ENCODE measurements at regions not wholly inside any gene's neighbourhood (a gene's known extent, or its start where the extent isn't known, plus 50 kb on each side); places are given as distances from the start of the nearest gene placed in this dataset.

DNA sequence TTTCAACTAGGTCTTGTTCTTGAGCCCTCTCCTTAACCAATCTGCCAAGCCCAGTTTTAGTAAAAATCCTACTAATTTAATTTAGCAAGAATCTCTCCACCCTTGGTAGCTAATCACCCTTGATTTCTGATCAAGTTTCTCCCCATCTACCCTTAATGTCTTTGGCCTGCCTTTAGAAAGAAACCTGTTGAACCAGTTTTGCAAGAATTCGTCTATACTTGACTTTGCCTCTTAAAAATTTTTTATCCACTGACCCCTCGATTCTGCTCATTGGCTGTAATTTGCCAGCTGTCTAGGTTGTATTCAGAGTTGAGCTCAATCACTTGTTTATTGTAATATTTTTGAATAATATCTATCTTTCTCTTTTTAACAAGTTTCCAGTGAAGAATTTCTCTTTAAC is 1138.5 kb downstream of the CDH11 start:
- BruUV-seq (replicated peaks), result no TSS peak
- no peak overlapping the region for H3K27ac ChIP-seq (ENCODE audit: control insufficient read depth, insufficient read depth)
- in situ Hi-C loops (cut with MboI) (no loop called here), intact Hi-C loops (cut with micrococcal nuclease; ENCODE audit: unreplicated experiment) (no loop called here)
- H3K4me3 ChIP-seq, result no peak overlapping the region
- ChIA-PET SMC1A (ENCODE audit: uncharacterized antibody, unreplicated experiment) (no interaction called here), RAD21 (ENCODE audit: unreplicated experiment) (no interaction called here), POLR2A (no interaction called here), CTCF (interaction anchor here (0.8 kb wide), 1 partner anchor 16 kb away, joined by 3 read pairs; no protein-coding TSS in a partner anchor)
- H3K27me3 ChIP-seq (replicated peaks in 1 of 2; ENCODE audit: control insufficient read depth in 2 of 2, insufficient read depth in 2 of 2, low read length in 1 of 2), result no peaks in the 10 kb centered on the region
- ATAC-seq, result no peak
- no peak overlapping the region for H3K4me2 ChIP-seq (ENCODE audit: control insufficient read depth, insufficient read depth)
- no peaks in the 10 kb centered on the region for H3K36me3 ChIP-seq (ENCODE audit: control insufficient read depth in 2 of 2, insufficient read depth in 2 of 2, low read length in 1 of 2)
- H4K20me1 ChIP-seq (ENCODE audit: control insufficient read depth, insufficient read depth), result no peaks in the 10 kb centered on the region
- DNase-seq (ENCODE audit: low read depth, low spot score), result no peak
- H3K4me1 ChIP-seq (ENCODE audit: control insufficient read depth, insufficient read depth, low read length), result no peaks in the 10 kb centered on the region
- no peak for FAIRE-seq
- no peak overlapping the region for H2AFZ ChIP-seq (ENCODE audit: control insufficient read depth, low read depth, low read length)
- no peaks in the 10 kb centered on the region for H3K79me2 ChIP-seq (ENCODE audit: control insufficient read depth, insufficient read depth, low read length)
- H3K9ac ChIP-seq (ENCODE audit: control insufficient read depth, insufficient read depth, low read length), result no peak overlapping the region
- WGBS (ENCODE audit: insufficient coverage, insufficient replicate concordance, low lambda C conversion rate, missing lambda C conversion rate), result 0% methylated on average over 2 of the region's 2 CpGs
- no peaks in the 10 kb centered on the region for H3K9me3 ChIP-seq (replicated peaks; ENCODE audit: control insufficient read depth, insufficient read depth, low read length)
- no peak for TF ChIP-seq ESRRA (IDR thresholded peaks at IDR 0.05; ENCODE audit: low read length)
- TF ChIP-seq NFYA (IDR thresholded peaks at IDR 0.05; ENCODE audit: borderline replicate concordance, low read depth, low read length), result no peak
- TF ChIP-seq, protein P1, sequence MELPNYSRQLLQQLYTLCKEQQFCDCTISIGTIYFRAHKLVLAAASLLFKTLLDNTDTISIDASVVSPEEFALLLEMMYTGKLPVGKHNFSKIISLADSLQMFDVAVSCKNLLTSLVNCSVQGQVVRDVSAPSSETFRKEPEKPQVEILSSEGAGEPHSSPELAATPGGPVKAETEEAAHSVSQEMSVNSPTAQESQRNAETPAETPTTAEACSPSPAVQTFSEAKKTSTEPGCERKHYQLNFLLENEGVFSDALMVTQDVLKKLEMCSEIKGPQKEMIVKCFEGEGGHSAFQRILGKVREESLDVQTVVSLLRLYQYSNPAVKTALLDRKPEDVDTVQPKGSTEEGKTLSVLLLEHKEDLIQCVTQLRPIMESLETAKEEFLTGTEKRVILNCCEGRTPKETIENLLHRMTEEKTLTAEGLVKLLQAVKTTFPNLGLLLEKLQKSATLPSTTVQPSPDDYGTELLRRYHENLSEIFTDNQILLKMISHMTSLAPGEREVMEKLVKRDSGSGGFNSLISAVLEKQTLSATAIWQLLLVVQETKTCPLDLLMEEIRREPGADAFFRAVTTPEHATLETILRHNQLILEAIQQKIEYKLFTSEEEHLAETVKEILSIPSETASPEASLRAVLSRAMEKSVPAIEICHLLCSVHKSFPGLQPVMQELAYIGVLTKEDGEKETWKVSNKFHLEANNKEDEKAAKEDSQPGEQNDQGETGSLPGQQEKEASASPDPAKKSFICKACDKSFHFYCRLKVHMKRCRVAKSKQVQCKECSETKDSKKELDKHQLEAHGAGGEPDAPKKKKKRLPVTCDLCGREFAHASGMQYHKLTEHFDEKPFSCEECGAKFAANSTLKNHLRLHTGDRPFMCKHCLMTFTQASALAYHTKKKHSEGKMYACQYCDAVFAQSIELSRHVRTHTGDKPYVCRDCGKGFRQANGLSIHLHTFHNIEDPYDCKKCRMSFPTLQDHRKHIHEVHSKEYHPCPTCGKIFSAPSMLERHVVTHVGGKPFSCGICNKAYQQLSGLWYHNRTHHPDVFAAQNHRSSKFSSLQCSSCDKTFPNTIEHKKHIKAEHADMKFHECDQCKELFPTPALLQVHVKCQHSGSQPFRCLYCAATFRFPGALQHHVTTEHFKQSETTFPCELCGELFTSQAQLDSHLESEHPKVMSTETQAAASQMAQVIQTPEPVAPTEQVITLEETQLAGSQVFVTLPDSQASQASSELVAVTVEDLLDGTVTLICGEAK (IDR thresholded peaks at IDR 0.05; ENCODE audit: borderline replicate concordance), result no peak
- TF ChIP-seq, protein P2, sequence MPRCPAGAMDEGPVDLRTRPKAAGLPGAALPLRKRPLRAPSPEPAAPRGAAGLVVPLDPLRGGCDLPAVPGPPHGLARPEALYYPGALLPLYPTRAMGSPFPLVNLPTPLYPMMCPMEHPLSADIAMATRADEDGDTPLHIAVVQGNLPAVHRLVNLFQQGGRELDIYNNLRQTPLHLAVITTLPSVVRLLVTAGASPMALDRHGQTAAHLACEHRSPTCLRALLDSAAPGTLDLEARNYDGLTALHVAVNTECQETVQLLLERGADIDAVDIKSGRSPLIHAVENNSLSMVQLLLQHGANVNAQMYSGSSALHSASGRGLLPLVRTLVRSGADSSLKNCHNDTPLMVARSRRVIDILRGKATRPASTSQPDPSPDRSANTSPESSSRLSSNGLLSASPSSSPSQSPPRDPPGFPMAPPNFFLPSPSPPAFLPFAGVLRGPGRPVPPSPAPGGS (IDR thresholded peaks at IDR 0.05; ENCODE audit: borderline replicate concordance, insufficient read depth, low read depth, low read length, poor library complexity, severe bottlenecking), result no peak
- no peak for TF ChIP-seq RB1 (IDR thresholded peaks at IDR 0.05; ENCODE audit: borderline replicate concordance)
- TF ChIP-seq HDAC6 (IDR thresholded peaks at IDR 0.05; ENCODE audit: unreplicated experiment), result no peak
- TF ChIP-seq, protein P3, sequence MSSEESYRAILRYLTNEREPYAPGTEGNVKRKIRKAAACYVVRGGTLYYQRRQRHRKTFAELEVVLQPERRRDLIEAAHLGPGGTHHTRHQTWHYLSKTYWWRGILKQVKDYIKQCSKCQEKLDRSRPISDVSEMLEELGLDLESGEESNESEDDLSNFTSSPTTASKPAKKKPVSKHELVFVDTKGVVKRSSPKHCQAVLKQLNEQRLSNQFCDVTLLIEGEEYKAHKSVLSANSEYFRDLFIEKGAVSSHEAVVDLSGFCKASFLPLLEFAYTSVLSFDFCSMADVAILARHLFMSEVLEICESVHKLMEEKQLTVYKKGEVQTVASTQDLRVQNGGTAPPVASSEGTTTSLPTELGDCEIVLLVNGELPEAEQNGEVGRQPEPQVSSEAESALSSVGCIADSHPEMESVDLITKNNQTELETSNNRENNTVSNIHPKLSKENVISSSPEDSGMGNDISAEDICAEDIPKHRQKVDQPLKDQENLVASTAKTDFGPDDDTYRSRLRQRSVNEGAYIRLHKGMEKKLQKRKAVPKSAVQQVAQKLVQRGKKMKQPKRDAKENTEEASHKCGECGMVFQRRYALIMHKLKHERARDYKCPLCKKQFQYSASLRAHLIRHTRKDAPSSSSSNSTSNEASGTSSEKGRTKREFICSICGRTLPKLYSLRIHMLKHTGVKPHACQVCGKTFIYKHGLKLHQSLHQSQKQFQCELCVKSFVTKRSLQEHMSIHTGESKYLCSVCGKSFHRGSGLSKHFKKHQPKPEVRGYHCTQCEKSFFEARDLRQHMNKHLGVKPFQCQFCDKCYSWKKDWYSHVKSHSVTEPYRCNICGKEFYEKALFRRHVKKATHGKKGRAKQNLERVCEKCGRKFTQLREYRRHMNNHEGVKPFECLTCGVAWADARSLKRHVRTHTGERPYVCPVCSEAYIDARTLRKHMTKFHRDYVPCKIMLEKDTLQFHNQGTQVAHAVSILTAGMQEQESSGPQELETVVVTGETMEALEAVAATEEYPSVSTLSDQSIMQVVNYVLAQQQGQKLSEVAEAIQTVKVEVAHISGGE (CRISPR knock-in tag; IDR thresholded peaks at IDR 0.05), result no peak
- TF ChIP-seq POLR2AphosphoS2 (IDR thresholded peaks at IDR 0.05; ENCODE audit: low read depth, low read length), result no peak
- TF ChIP-seq MEF2A (IDR thresholded peaks at IDR 0.05; ENCODE audit: insufficient read depth, low read depth, low read length), result no peak
- TF ChIP-seq, protein P4, sequence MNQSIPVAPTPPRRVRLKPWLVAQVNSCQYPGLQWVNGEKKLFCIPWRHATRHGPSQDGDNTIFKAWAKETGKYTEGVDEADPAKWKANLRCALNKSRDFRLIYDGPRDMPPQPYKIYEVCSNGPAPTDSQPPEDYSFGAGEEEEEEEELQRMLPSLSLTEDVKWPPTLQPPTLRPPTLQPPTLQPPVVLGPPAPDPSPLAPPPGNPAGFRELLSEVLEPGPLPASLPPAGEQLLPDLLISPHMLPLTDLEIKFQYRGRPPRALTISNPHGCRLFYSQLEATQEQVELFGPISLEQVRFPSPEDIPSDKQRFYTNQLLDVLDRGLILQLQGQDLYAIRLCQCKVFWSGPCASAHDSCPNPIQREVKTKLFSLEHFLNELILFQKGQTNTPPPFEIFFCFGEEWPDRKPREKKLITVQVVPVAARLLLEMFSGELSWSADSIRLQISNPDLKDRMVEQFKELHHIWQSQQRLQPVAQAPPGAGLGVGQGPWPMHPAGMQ (IDR thresholded peaks at IDR 0.05; ENCODE audit: borderline replicate concordance), result no peak
- TF ChIP-seq SMAD1 (IDR thresholded peaks at IDR 0.05; ENCODE audit: low read depth, partially characterized antibody), result no peak
- TF ChIP-seq EED (IDR thresholded peaks at IDR 0.05; ENCODE audit: low read depth), result no peak
- TF ChIP-seq HDAC2 (IDR thresholded peaks at IDR 0.05), result no peak
- no peak for TF ChIP-seq STAT3 (IDR thresholded peaks at IDR 0.05; ENCODE audit: low read depth, low read length)
- no peak for TF ChIP-seq TCF12 (IDR thresholded peaks at IDR 0.05; ENCODE audit: low read depth, low read length)
